ENCODE measurements at regions not wholly inside any gene's neighbourhood (a gene's known extent, or its start where the extent isn't known, plus 50 kb on each side); places are given as distances from the start of the nearest gene placed in this dataset.
"Not testable (repeated sequence)": the region's sequence is repeated elsewhere in the genome, so short reads cannot be mapped to it uniquely, and the experiment has no call there.

DNA sequence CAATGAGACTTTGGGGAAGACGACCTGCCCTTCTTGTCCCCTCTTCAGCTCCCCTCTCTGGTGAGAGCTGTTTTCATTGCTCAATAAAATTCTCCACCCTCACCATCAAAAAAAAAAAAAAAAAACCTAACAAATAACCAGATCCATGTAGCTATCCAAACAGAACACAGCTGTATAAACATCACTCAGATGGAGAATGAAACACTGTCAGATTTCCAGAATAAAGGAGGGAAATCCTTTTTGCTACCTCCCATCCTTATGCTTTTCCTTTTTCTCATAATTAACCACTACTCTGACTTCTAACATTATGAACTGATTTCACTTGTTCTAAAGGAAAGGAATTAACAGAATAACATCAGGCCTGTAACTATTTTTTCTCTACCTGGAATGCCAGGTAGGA, 155.6 kb downstream of the PPP4R3C start:
- Histone ChIP-seq H3K27me3 (ENCODE audit: control insufficient read depth, insufficient read depth, low read length) (no peaks in the 10 kb centered on the region), H3K27ac (ENCODE audit: low read depth, low read length) (no peak overlapping the region), H3K4me3 (ENCODE audit: low read depth, low read length) (no peak overlapping the region), H3K9me3 (ENCODE audit: control insufficient read depth, insufficient read depth, low read length) (no peaks in the 10 kb centered on the region)
- ChIA-PET CTCF (no interaction called here), POLR2A (no interaction called here)
- TF ChIP-seq, protein P1, sequence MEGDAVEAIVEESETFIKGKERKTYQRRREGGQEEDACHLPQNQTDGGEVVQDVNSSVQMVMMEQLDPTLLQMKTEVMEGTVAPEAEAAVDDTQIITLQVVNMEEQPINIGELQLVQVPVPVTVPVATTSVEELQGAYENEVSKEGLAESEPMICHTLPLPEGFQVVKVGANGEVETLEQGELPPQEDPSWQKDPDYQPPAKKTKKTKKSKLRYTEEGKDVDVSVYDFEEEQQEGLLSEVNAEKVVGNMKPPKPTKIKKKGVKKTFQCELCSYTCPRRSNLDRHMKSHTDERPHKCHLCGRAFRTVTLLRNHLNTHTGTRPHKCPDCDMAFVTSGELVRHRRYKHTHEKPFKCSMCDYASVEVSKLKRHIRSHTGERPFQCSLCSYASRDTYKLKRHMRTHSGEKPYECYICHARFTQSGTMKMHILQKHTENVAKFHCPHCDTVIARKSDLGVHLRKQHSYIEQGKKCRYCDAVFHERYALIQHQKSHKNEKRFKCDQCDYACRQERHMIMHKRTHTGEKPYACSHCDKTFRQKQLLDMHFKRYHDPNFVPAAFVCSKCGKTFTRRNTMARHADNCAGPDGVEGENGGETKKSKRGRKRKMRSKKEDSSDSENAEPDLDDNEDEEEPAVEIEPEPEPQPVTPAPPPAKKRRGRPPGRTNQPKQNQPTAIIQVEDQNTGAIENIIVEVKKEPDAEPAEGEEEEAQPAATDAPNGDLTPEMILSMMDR (IDR thresholded peaks at IDR 0.05; ENCODE audit: low read depth, low read length) = no peak
- DNase-seq (ENCODE audit: low read depth, low spot score) = no peak

DNA sequence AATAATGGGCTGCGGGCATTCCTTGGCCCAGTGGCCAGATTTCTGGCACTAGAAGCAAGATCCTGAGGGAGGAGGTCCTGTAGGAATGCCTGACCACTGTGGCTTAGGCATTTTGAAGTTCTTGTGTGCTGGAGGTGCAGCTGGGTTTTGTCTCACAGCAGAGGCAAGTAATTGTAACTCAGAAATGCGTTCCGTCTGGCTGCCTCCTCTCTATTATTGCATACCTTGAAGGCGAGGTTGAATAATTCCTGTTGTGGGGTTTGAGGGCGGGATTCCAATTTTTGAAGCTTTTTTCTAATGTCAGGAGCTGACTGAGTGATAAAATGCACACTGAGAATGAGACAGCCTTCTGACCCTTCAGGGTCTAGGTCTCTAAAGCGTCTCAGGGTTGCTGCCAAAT, 170.6 kb downstream of the PPP4R3C start:
- H3K27ac ChIP-seq (ENCODE audit: low read depth, low read length); DNase-seq (ENCODE audit: low read depth, low spot score); CTCF ChIA-PET; H3K9me3 ChIP-seq (ENCODE audit: control insufficient read depth, insufficient read depth, low read length); POLR2A ChIA-PET; H3K4me3 ChIP-seq (ENCODE audit: low read depth, low read length); H3K27me3 ChIP-seq (ENCODE audit: control insufficient read depth, insufficient read depth, low read length): not testable (repeated sequence)

DNA sequence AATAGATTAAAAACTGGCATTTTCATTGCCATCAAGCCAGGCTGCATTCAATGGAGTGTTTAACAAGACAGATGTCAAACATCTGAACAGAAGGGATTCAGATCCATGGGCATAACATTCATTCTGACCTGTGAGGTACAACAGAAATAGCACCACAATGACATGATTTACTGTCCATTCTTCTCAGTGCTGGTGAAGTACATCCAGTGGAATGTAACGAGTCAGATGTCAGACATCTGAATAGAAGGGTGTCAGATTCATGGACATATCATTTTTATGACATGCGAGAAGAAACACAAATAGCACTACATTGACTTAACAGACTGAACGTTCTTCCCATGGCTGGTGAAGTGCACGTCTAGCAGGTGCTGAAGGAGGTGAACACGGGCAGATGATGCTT, 186.4 kb downstream of the PPP4R3C start:
- no peak overlapping the region for H3K4me3 ChIP-seq (ENCODE audit: low read depth, low read length)
- ChIA-PET POLR2A (no interaction called here), CTCF (no interaction called here)
- H3K27me3 ChIP-seq (ENCODE audit: control insufficient read depth, insufficient read depth, low read length) = no peaks in the 10 kb centered on the region
- no peak for DNase-seq (ENCODE audit: low read depth, low spot score)
- no peaks in the 10 kb centered on the region for H3K9me3 ChIP-seq (ENCODE audit: control insufficient read depth, insufficient read depth, low read length)
- TF ChIP-seq, protein P1 (IDR thresholded peaks at IDR 0.05; ENCODE audit: low read depth, low read length) = no peak
- H3K27ac ChIP-seq (ENCODE audit: low read depth, low read length) = no peak overlapping the region

DNA sequence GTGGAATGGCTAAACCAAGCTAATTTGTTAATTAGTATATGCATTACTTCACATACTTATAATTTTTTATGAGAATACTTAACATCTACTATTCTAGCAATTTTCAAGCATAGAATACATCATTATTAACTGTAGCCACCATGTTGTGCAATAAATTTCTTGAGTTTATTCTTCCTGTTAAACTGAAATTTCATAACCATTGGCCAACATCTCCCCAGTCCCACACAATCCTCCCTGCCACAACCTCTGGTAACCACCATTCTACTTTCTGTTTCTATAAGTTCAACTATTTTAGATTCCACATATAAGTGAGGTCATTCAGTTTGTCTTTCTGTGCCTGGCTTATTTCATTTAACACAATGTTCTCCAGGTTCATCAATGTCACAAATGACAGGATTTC, 208.5 kb downstream of the PPP4R3C start:
- H3K27me3 ChIP-seq (ENCODE audit: control insufficient read depth, insufficient read depth, low read length) = no peaks in the 10 kb centered on the region
- DNase-seq (ENCODE audit: low read depth, low spot score) = no peak

DNA sequence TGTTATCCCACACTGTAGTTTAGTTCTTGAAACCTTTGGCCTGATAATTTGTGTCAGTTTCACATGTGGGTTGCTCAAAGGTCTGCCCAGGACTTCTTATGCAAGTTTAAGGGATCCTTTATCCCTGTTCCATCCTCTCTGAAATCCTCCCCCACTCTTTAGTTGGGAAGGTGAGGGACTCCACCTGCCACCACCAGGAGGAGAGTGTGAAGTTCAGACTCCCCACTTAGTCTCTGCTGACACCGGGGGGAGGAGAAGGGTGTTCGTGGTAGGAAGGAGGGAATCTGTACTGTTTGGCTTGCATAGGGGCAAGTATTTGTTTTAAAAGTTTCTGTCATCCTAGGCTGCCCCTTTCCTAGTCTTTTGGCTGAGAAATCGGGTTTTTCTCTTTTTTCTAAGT, 211.8 kb downstream of the PPP4R3C start:
- H3K27me3 ChIP-seq (ENCODE audit: control insufficient read depth, insufficient read depth, low read length) = no peaks in the 10 kb centered on the region
- POLR2A ChIA-PET = no interaction called here
- no peak overlapping the region for H3K4me3 ChIP-seq (ENCODE audit: low read depth, low read length)
- TF ChIP-seq, protein P1 (IDR thresholded peaks at IDR 0.05; ENCODE audit: low read depth, low read length) = no peak
- H3K9me3 ChIP-seq (ENCODE audit: control insufficient read depth, insufficient read depth, low read length) = no peaks in the 10 kb centered on the region
- H3K27ac ChIP-seq (ENCODE audit: low read depth, low read length) = no peak overlapping the region
- DNase-seq (ENCODE audit: low read depth, low spot score) = no peak
- CTCF ChIA-PET = no interaction called here

More for the DNA sequence above, 208.5 kb downstream of the PPP4R3C start:
- POLR2A ChIA-PET = no interaction called here
- TF ChIP-seq, protein P1 (IDR thresholded peaks at IDR 0.05; ENCODE audit: low read depth, low read length) = no peak
- CTCF ChIA-PET = no interaction called here
- Histone ChIP-seq H3K4me3 (ENCODE audit: low read depth, low read length) (no peak overlapping the region), H3K27ac (ENCODE audit: low read depth, low read length) (no peak overlapping the region), H3K9me3 (ENCODE audit: control insufficient read depth, insufficient read depth, low read length) (no peaks in the 10 kb centered on the region)

DNA sequence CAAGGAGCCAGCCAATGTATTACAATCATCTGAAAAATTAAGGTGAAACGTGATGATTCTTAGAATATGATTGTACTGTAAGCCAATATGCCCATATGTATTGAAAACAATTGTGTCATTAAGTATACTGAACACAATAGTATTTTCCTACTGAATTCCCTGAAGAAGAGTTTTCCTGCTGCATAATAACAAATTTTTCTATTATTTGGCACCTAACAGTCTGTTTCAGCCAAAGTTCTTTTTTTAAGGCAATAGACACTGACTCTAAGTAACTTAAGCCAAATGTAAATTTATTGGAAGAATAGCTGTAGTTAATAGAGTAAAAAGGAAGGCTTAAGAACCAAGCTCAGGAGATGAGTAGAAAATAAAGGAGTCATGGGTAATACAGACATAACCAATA, 220.6 kb downstream of the PPP4R3C start:
- DNase-seq (ENCODE audit: low read depth, low spot score) = no peak
- H3K4me3 ChIP-seq (ENCODE audit: low read depth, low read length) = no peak overlapping the region
- ChIA-PET CTCF (no interaction called here), POLR2A (no interaction called here)
- TF ChIP-seq, protein P1 (IDR thresholded peaks at IDR 0.05; ENCODE audit: low read depth, low read length) = no peak
- H3K9me3 ChIP-seq (ENCODE audit: control insufficient read depth, insufficient read depth, low read length) = no peaks in the 10 kb centered on the region
- no peaks in the 10 kb centered on the region for H3K27me3 ChIP-seq (ENCODE audit: control insufficient read depth, insufficient read depth, low read length)
- no peak overlapping the region for H3K27ac ChIP-seq (ENCODE audit: low read depth, low read length)
